Endodermal cell (in vitro differentiated cells): ENCODE measurements at regions not wholly inside any gene's neighbourhood (a gene's known extent, or its start where the extent isn't known, plus 50 kb on each side); places are given as distances from the start of the nearest gene placed in this dataset.

Experiments used
- DNase-seq: peaks from one replicate; pipeline ENCODE4 v3.0.0-alpha.2; 2017
- H3K27ac ChIP-seq: 2 replicates; pipeline ENCODE4 v1.5.1; 2013; ENCODE audit warnings: mild to moderate bottlenecking, low read depth, low read length, moderate library complexity
- H3K27me3 ChIP-seq: 2 replicates; pipeline ENCODE4 v1.6.1; 2013; ENCODE audit warnings: mild to moderate bottlenecking, low read length, moderate library complexity; ENCODE audit not compliant: insufficient read depth, control insufficient read depth, poor library complexity, severe bottlenecking
- H3K36me3 ChIP-seq: 2 replicates; pipeline ENCODE4 v1.7.0; 2013; ENCODE audit warnings: mild to moderate bottlenecking, low read length, moderate library complexity; ENCODE audit not compliant: control insufficient read depth, insufficient read depth
- H3K4me1 ChIP-seq: one replicate; pipeline ENCODE4 v1.7.0; 2013; ENCODE audit warnings: low read length; ENCODE audit not compliant: control insufficient read depth, insufficient read depth
- H3K4me3 ChIP-seq: 2 replicates; pipeline ENCODE4 v1.5.1; 2013; ENCODE audit warnings: mild to moderate bottlenecking, low read length, moderate library complexity
- H3K9ac ChIP-seq: 2 replicates; pipeline ENCODE4 v1.6.1; 2013; ENCODE audit warnings: mild to moderate bottlenecking, low read length, moderate library complexity; ENCODE audit not compliant: poor library complexity, severe bottlenecking; ENCODE audit errors: extremely low read depth
- H3K9me3 ChIP-seq: 2 replicates; pipeline ENCODE4 v1.6.1; 2013; ENCODE audit warnings: mild to moderate bottlenecking, low read length, moderate library complexity; ENCODE audit not compliant: control insufficient read depth
- H3K27ac Mint-ChIP-seq: 2 replicates; pipeline ENCODE4 v1.8.0; 2020; ENCODE audit warnings: mixed read lengths
- H3K27me3 Mint-ChIP-seq: 2 replicates; pipeline ENCODE4 v1.8.0; 2021; ENCODE audit warnings: mild to moderate bottlenecking, mixed read lengths; ENCODE audit not compliant: insufficient read depth
- H3K36me3 Mint-ChIP-seq: 2 replicates; pipeline ENCODE4 v1.8.0; 2020; ENCODE audit warnings: low read depth, mixed read lengths
- H3K4me1 Mint-ChIP-seq: 2 replicates; pipeline ENCODE4 v1.8.0; 2020; ENCODE audit warnings: mixed read lengths
- H3K4me3 Mint-ChIP-seq: 2 replicates; pipeline ENCODE4 v1.8.0; 2020; ENCODE audit warnings: mild to moderate bottlenecking, moderate library complexity, mixed read lengths
- H3K9me3 Mint-ChIP-seq: 2 replicates; pipeline ENCODE4 v1.8.0; 2020; ENCODE audit warnings: mild to moderate bottlenecking, mixed read lengths
- CTCF ChIP-seq: fragments of 200-600 bp; sonication (generic); conservative IDR thresholded peaks from 2 replicates; pipeline ENCODE4 v1.5.0; 2021; ENCODE audit warnings: antibody characterized with exemption, mild to moderate bottlenecking
- WGBS, 2 experiments: methylation state at CpG; one replicate each; pipeline versions ENCODE4 v1.1.5 to v1.1.7; 2013; ENCODE audit warnings: missing lambda C conversion rate in 2 of 2, mixed read lengths in 1 of 2; ENCODE audit not compliant: insufficient coverage in 1 of 2, insufficient read length in 1 of 2; 5-methylcytosine and 5-hydroxymethylcytosine counted together

GRCh38 chr3:66581256-66581655 is 80.4 kb upstream of the LRIG1 start:
- H3K4me1 Mint-ChIP-seq = no peaks in the 10 kb centered on the region
- no peak for TF ChIP-seq CTCF

GRCh38 chr3:66582721-66583423 is 82.0 kb upstream of the LRIG1 start:
- no peak overlapping the region for H3K27ac ChIP-seq
- DNase-seq = no peak
- Mint-ChIP-seq H3K4me1 (no peaks in the 10 kb centered on the region), H3K27me3 (peaks cover 8% of the 10 kb centered on the region), H3K4me3 (no peak overlapping the region), H3K27ac (no peak overlapping the region), H3K9me3 (peaks cover 18% of the 10 kb centered on the region), H3K36me3 (no peaks in the 10 kb centered on the region)
- peaks cover 5% of the 10 kb centered on the region for H3K9me3 ChIP-seq
- H3K36me3 ChIP-seq = no peaks in the 10 kb centered on the region
- H3K4me1 ChIP-seq = no peaks in the 10 kb centered on the region
- TF ChIP-seq CTCF = no peak
- H3K4me3 ChIP-seq = no peak overlapping the region
- H3K27me3 ChIP-seq = no peaks in the 10 kb centered on the region
- no peak overlapping the region for H3K9ac ChIP-seq
- WGBS, 2 experiments = 94 to 97% methylated on average over 23 to 24 of the region's 24 CpGs

More at GRCh38 chr3:66581256-66581655, 80.4 kb upstream of the LRIG1 start:
- no peaks in the 10 kb centered on the region for H3K36me3 ChIP-seq
- H3K36me3 Mint-ChIP-seq = no peaks in the 10 kb centered on the region
- no peak overlapping the region for H3K4me3 Mint-ChIP-seq
- no peaks in the 10 kb centered on the region for H3K27me3 ChIP-seq
- H3K27ac Mint-ChIP-seq = no peak overlapping the region
- peaks cover 13% of the 10 kb centered on the region for H3K27me3 Mint-ChIP-seq
- DNase-seq = no peak
- H3K9ac ChIP-seq = no peak overlapping the region
- H3K4me3 ChIP-seq = no peak overlapping the region
- H3K9me3 Mint-ChIP-seq = peaks cover 18% of the 10 kb centered on the region
- H3K9me3 ChIP-seq = peaks cover 5% of the 10 kb centered on the region
- WGBS, 2 experiments = 92 to 93% methylated on average over 4 to 6 of the region's 6 CpGs
- no peak overlapping the region for H3K27ac ChIP-seq
- H3K4me1 ChIP-seq = no peaks in the 10 kb centered on the region

- no peak overlapping the region for H3K27ac ChIP-seq
- H3K9ac ChIP-seq = no peak overlapping the region
- peaks cover 5% of the 10 kb centered on the region for H3K9me3 ChIP-seq
- H3K4me3 Mint-ChIP-seq = no peak overlapping the region
- peaks cover 8% of the 10 kb centered on the region for H3K27me3 Mint-ChIP-seq
- no peak overlapping the region for H3K4me3 ChIP-seq
- H3K36me3 ChIP-seq = no peaks in the 10 kb centered on the region
- 95 to 96% methylated on average over 2 to 4 of the region's 4 CpGs for WGBS, 2 experiments
- no peak for DNase-seq
- TF ChIP-seq CTCF = no peak
- H3K36me3 Mint-ChIP-seq = no peaks in the 10 kb centered on the region
- H3K9me3 Mint-ChIP-seq = peaks cover 15% of the 10 kb centered on the region
- H3K4me1 ChIP-seq = no peaks in the 10 kb centered on the region
- H3K27me3 ChIP-seq = no peaks in the 10 kb centered on the region
- no peak overlapping the region for H3K27ac Mint-ChIP-seq
- H3K4me1 Mint-ChIP-seq = peaks cover 2% of the 10 kb centered on the region
Measured at GRCh38 chr3:66583424-66584040, 82.7 kb upstream of the LRIG1 start.
